GM06990 (cell line): ENCODE measurements at regions not wholly inside any gene's neighbourhood (a gene's known extent, or its start where the extent isn't known, plus 50 kb on each side); places are given as distances from the start of the nearest gene placed in this dataset.

Experiments
- DNase-seq: peaks from one replicate; pipeline ENCODE4 v3.0.0-alpha.2; 2011; ENCODE audit not compliant: insufficient read length; ENCODE audit errors: extremely low read depth
- H3K27me3 ChIP-seq: replicated peaks from 2 replicates; pipeline ENCODE4 v1.6.0; 2011; ENCODE audit warnings: low read length; ENCODE audit not compliant: control insufficient read depth, insufficient read depth
- H3K36me3 ChIP-seq: 2 replicates; pipeline ENCODE4 v1.5.1; 2011; ENCODE audit warnings: low read length; ENCODE audit not compliant: control insufficient read depth, insufficient read depth
- H3K4me3 ChIP-seq: replicated peaks from 2 replicates; pipeline ENCODE4 v1.5.1; 2011; ENCODE audit warnings: low read depth, mild to moderate bottlenecking, control low read depth, low read length
- TF ChIP-seq, protein P1 (sequence below): IDR thresholded peaks from 2 replicates; pipeline ENCODE4 v1.5.1; 2011; ENCODE audit warnings: low read length, control low read depth, mild to moderate bottlenecking, inconsistent platforms; ENCODE audit not compliant: insufficient read depth, poor library complexity, severe bottlenecking

GRCh38 chr2:220103596-220103995 lies 476.2 kb downstream of the SLC4A3 start:
- DNase-seq: no peak
- Histone ChIP-seq H3K27me3 (no peaks in the 10 kb centered on the region), H3K36me3 (no peaks in the 10 kb centered on the region), H3K4me3 (no peak overlapping the region)
- TF ChIP-seq, protein P1, sequence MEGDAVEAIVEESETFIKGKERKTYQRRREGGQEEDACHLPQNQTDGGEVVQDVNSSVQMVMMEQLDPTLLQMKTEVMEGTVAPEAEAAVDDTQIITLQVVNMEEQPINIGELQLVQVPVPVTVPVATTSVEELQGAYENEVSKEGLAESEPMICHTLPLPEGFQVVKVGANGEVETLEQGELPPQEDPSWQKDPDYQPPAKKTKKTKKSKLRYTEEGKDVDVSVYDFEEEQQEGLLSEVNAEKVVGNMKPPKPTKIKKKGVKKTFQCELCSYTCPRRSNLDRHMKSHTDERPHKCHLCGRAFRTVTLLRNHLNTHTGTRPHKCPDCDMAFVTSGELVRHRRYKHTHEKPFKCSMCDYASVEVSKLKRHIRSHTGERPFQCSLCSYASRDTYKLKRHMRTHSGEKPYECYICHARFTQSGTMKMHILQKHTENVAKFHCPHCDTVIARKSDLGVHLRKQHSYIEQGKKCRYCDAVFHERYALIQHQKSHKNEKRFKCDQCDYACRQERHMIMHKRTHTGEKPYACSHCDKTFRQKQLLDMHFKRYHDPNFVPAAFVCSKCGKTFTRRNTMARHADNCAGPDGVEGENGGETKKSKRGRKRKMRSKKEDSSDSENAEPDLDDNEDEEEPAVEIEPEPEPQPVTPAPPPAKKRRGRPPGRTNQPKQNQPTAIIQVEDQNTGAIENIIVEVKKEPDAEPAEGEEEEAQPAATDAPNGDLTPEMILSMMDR: no peak

DNA sequence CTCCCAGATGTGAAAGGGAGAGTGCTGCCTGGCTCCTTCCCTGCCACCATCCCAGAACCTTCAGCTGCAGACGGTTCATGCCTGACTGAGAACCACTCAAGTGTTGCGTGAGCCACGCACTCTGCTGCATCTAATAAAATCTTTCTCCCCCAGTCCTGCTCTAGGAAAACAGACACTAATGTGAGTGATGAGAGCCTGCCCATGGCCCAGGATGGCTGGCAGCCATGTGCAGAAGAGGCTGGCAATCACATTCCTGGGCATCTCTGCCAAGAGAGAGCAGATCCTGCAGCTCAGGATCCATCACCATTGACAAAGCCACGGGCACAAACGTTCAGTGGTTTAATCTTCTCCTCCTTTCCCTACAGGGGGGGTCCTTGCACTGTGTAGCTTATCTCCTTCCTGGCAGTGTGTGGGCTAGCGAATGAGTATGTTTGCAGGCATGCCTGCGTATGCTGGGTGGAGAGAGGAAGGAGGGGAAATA lies 477.5 kb downstream of the SLC4A3 start:
- Histone ChIP-seq H3K4me3 (no peak overlapping the region), H3K36me3 (no peaks in the 10 kb centered on the region), H3K27me3 (no peaks in the 10 kb centered on the region)
- no peak for DNase-seq
- TF ChIP-seq, protein P1: no peak

DNA sequence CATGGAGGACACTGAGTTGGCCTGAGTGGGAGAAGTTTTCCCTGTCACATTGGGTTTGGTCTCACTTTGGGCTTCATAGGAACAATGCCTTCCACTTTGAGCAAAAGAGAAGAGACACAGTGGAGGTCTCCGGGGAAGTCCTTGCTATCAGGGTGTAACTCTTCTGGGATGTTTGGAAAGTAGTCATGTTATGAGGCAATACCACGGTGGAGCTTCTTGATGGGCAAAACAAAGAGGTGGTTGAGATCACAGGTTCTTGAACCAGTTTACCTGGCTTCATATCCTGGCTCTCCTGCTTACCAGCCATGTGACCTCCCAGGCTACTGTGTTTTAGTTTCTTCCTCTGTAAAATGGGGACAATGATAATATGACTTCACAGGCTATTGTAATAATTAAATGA lies 478.6 kb downstream of the SLC4A3 start:
- Histone ChIP-seq H3K36me3 (no peaks in the 10 kb centered on the region), H3K27me3 (no peaks in the 10 kb centered on the region), H3K4me3 (no peak overlapping the region)
- no peak for DNase-seq
- TF ChIP-seq, protein P1: no peak

- H3K4me3 ChIP-seq: no peak overlapping the region
- no peaks in the 10 kb centered on the region for H3K27me3 ChIP-seq
- DNase-seq: no peak
- no peaks in the 10 kb centered on the region for H3K36me3 ChIP-seq
- TF ChIP-seq, protein P1: no peak
These were observed 480.0 kb downstream of the SLC4A3 start for GRCh38 chr2:220107380-220107791.

GRCh38 chr2:220114443-220114842 lies 487.0 kb downstream of the SLC4A3 start:
- TF ChIP-seq, protein P1: no peak
- Histone ChIP-seq H3K4me3 (no peak overlapping the region), H3K27me3 (no peaks in the 10 kb centered on the region), H3K36me3 (no peaks in the 10 kb centered on the region)
- no peak for DNase-seq

DNA sequence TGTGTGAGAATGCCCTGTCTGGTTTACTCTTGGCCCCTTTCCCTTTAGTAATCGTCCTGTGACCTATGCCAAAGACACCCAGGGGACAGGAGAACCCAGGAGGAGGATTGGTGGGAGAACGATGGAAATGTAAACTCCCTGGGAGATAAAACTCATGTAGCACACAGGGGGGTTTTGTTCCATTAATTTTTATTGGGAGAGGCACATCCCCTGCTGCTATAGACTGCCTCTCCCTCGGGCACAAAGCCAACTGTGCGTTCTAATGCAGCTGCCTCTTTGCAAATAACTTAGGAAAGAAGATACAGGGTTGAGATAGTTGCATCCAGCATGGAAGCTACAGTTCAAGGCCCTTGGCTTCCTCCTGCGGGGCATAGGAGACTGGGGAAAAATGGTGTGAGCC lies 489.6 kb downstream of the SLC4A3 start:
- no peaks in the 10 kb centered on the region for H3K36me3 ChIP-seq
- no peaks in the 10 kb centered on the region for H3K27me3 ChIP-seq
- H3K4me3 ChIP-seq: no peak overlapping the region
- DNase-seq: no peak
- TF ChIP-seq, protein P1: no peak
